Right renal cortex interstitium (tissue), 3 donors: ENCODE measurements at regions not wholly inside any gene's neighbourhood (a gene's known extent, or its start where the extent isn't known, plus 50 kb on each side); places are given as distances from the start of the nearest gene placed in this dataset.
"Not testable (repeated sequence)": the region's sequence is repeated elsewhere in the genome, so short reads cannot be mapped to it uniquely, and the experiment has no call there.

Experiments
- DNase-seq, 3 donors: peaks; one replicate each; pipeline ENCODE4 v3.0.0-alpha.2; 2013; ENCODE audit warnings: low read depth in 3 of 3, low spot score in 2 of 3

- DNase-seq: not testable (repeated sequence)
Observed at GRCh38 chr7:29696402-29696801, 109.9 kb upstream of the WIPF3 start.

- not testable (repeated sequence) for DNase-seq
Observed at GRCh38 chr7:29699723-29700122, 106.6 kb upstream of the WIPF3 start.

- DNase-seq: not testable (repeated sequence)
Observed at GRCh38 chr7:29701540-29701939, 104.8 kb upstream of the WIPF3 start.

- DNase-seq: not testable (repeated sequence)
Observed at GRCh38 chr7:29703830-29704229, 102.5 kb upstream of the WIPF3 start.

GRCh38 chr7:29709002-29709401, 97.3 kb upstream of the WIPF3 start:
- not testable (repeated sequence) for DNase-seq

DNA sequence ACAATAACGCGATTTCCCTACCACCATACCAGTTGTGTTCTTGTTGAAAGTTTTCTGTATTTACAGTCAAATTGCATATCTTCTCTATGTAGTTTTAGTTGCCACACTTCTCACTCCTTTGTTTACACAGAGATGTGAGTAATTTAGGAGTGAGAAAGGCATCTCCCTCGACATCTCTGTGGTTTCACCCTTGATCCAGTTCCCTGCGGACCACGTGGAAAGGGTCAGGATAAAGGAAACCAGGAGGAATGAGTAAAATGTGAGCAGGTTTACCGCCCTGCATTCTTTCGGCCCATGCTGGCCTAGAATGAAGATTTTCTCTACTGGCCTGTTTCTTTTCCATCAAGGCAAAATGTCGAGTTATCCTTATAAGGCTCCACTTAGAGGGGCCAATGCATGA, 83.2 kb upstream of the WIPF3 start:
- DNase-seq: not testable (repeated sequence)

DNA sequence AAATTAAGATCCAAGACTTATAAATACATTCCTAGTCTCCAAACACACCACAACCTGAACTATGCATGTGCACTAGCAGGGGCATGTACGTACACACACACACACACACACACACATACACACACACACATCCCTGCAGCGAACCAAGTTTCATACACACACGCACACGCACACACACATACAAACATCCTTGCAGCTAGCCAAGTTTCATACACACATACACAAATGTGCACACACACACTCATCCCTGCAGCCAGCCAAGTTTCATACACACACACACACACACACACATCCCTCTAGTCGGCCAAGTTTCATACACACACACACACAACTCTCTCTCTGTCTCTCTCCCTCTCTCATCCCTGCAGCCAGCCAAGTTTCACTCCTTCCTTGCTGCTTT, 82.7 kb upstream of the WIPF3 start:
- no peak for DNase-seq

GRCh38 chr7:29729534-29730165, 76.7 kb upstream of the WIPF3 start:
- DNase-seq: not testable (repeated sequence)

- DNase-seq: no peak
Observed at GRCh38 chr7:29734246-29734731, 72.0 kb upstream of the WIPF3 start.

DNA sequence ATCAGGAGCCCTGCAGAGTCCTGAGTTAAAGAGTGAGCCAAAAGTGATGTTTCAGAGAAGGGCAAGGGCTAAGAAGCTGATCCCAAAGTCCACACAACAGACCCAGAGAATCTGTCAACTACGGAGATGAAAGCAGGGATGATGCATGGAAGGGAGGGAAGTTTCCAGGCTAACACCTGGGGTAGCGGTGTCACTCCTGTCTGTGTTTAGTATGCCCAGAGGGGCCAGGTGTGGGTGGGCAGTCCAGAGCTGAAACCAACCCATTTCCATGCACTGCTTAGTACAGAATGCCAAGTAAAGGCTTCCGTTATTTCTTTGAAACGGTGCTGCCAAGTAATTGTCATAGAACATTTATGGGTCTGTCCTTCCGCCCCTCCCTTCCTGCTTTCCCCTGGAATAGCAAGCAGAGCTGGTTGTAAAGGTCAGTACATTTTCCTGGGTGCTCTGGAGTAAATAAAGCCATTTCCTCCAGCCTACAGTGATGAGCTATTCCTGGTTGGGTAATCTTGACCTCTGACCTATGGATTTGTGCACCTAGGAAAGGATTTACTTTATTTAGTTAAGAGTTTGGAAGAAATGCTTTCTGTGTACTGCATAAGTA, 58.6 kb upstream of the WIPF3 start:
- not testable (repeated sequence) for DNase-seq

GRCh38 chr7:29748286-29749099, 57.8 kb upstream of the WIPF3 start:
- no peak for DNase-seq

DNA sequence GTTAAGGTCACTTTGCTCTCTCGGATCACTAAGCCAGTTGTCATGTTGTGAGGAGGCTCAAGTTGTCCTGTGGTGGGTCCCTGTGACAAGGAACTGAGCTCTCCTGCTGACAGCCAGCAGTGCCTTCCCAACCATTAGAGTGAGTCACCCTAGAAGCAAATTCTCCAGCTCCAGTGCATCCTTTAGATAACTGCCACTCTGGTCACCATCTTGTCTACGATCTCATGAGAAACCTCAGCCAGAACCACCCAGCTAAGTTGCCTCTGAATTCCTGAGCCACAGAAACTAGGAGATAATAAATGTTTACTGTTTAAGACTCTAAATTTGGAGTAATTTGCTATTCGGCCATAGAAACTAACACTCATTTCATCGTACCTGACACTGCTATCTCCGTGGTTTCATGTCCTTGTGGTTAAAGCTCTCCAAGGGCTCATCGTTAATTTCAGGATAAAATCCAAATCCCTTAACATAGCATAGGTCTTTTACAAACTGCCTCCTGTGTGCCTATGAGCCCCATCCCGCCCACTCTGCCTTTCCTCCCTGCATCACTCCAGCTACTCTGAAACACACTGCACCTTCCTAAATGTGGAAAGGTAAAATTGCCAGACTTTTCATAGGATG, 56.5 kb upstream of the WIPF3 start:
- no peak for DNase-seq

- not testable (repeated sequence) for DNase-seq
Observed at GRCh38 chr7:29750373-29750940, 55.9 kb upstream of the WIPF3 start.

DNA sequence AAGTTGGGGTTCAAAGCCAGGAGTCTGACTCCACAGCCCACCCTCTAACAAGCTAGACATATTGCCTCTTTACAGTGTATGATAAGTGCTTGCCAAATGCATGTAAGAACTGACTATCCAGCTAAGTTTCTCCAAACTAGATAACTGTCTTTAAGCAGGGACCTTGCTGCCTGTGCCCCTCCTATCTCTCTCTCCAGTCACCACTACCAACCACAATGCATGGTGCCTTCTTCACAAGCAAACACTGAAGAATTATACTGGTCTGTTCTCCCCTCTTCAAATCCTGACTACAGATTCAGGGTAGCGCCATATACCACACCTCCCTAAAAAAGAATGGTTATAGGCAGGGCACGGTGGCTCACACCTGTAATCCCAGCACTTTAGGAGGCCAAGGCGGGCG, 55.3 kb upstream of the WIPF3 start:
- DNase-seq: not testable (repeated sequence)

- no peak for DNase-seq
Observed at GRCh38 chr7:29754874-29755490, 51.3 kb upstream of the WIPF3 start.
